ENCODE measurements at regions not wholly inside any gene's neighbourhood (a gene's known extent, or its start where the extent isn't known, plus 50 kb on each side); places are given as distances from the start of the nearest gene placed in this dataset.

DNA sequence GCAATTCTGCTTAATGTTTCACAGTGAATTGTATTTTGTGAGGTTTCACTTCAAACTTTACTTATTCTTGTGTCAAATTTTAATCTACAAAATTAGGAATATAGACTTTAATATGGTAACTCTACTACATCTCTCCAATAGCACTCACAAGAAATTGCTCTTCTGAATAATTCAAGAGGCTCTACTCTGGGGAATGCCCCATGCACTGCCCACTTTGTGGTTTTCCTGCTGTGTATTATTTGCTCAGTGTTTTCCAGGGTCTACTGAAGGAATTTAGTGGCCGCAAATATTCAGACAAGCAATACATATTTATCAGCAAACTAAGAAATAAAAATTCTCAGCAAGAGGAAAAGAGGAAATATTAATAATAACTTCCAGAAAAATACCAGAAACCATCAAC is 611.4 kb downstream of the TNS3 start:
- no peak for TF ChIP-seq EZH2phosphoT487 (IDR thresholded peaks at IDR 0.05)
- Histone ChIP-seq H3K27ac (no peak overlapping the region), H3K79me2 (ENCODE audit: low read depth) (no peaks in the 10 kb centered on the region), H4K20me1 (ENCODE audit: low read depth) (no peaks in the 10 kb centered on the region), H3K9ac (no peak overlapping the region), H3K27me3 (no peaks in the 10 kb centered on the region), H3K4me1 (no peaks in the 10 kb centered on the region), H2AFZ (replicated peaks) (no peak overlapping the region), H3K4me3 (no peak overlapping the region), H3K36me3 (no peaks in the 10 kb centered on the region), H3K4me2 (no peak overlapping the region), H3F3A (ENCODE audit: low read depth) (no peaks in the 10 kb centered on the region), H3K9me3 (ENCODE audit: low read depth) (peaks cover 6% of the 10 kb centered on the region)
- H3K27me3 Mint-ChIP-seq (ENCODE audit: insufficient read depth, low read depth): no peaks in the 10 kb centered on the region
- no peak for DNase-seq (ENCODE audit: low spot score)
- no peaks in the 10 kb centered on the region for H3K36me3 Mint-ChIP-seq
- H3K27ac Mint-ChIP-seq: no peak overlapping the region
- peaks cover 8% of the 10 kb centered on the region for H3K9me3 Mint-ChIP-seq
- H3K4me3 Mint-ChIP-seq: no peak overlapping the region
- peaks cover 4% of the 10 kb centered on the region for H3K4me1 Mint-ChIP-seq

DNA sequence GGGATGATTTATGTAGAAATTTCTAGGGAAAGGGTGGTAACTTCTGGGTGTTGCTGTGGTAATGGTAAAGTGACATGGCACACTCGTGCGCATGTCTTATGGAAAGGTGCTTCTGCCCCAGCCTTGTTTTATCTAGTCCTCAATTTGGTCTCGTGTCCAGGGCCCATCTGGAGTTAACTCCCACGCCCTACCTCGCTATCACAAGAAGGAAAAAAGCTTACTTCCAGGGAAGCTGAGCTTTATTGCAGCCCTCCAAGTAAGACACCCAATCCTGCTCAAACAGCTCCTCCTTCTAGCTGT is 611.8 kb downstream of the TNS3 start:
- peaks cover 6% of the 10 kb centered on the region for H3K9me3 ChIP-seq (ENCODE audit: low read depth)
- Mint-ChIP-seq H3K36me3 (no peaks in the 10 kb centered on the region), H3K9me3 (peaks cover 12% of the 10 kb centered on the region), H3K27me3 (ENCODE audit: insufficient read depth, low read depth) (no peaks in the 10 kb centered on the region), H3K27ac (no peak overlapping the region), H3K4me3 (no peak overlapping the region), H3K4me1 (peaks cover 4% of the 10 kb centered on the region)
- no peaks in the 10 kb centered on the region for H3K4me1 ChIP-seq
- no peak for TF ChIP-seq EZH2phosphoT487 (IDR thresholded peaks at IDR 0.05)
- TF ChIP-seq EZH2 (IDR thresholded peaks at IDR 0.05): no peak
- no peak for TF ChIP-seq CTCF (IDR thresholded peaks at IDR 0.05)
- H3K4me3 ChIP-seq: no peak overlapping the region
- no peak overlapping the region for H2AFZ ChIP-seq (replicated peaks)
- H3K36me3 ChIP-seq: no peaks in the 10 kb centered on the region
- no peaks in the 10 kb centered on the region for H4K20me1 ChIP-seq (ENCODE audit: low read depth)
- no peak overlapping the region for H3K27ac ChIP-seq
- DNase-seq (ENCODE audit: low spot score): no peak
- no peaks in the 10 kb centered on the region for H3K27me3 ChIP-seq
- no peaks in the 10 kb centered on the region for H3F3A ChIP-seq (ENCODE audit: low read depth)
- H3K9ac ChIP-seq: no peak overlapping the region
- no peaks in the 10 kb centered on the region for H3K79me2 ChIP-seq (ENCODE audit: low read depth)
- no peak overlapping the region for H3K4me2 ChIP-seq

DNA sequence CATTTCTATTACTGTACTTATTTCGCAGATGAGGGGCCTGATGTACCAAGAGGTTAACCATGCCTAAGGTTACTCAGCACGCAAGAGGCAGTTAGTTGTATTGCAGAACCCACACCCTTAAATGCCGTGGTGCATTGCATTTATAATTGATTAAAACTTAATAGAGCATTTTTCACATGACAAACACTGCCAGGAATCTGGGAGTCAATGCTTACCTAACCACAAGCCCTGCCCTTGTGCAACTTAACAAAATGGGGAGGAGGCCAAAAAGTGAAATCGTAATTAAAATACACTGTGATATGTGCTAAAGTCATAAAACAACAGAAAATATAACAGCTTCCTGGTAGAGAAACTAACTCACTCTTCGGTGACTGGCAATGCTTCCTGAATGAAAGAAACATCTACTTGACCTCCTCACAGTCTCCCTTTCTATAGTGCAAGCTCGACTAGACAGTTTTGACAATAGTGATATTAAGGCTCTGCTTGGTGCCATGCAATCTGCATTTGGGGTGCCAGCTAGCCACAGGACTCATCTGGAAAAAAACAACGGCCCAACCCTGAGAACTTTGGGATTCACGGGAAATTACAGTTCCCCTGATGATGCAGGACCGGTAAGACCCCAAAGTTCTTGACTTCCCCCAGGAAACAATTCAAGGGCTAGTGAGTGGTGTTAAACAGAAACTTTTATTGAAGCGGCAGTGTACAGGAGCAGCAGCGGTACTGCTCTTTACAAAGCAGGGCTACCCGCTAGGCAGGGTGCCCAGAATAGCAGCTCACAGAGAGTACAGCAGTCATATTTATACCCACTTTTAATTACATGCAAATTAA is 612.4 kb downstream of the TNS3 start:
- Histone ChIP-seq H3K4me3 (no peak overlapping the region), H3F3A (ENCODE audit: low read depth) (no peaks in the 10 kb centered on the region), H3K4me2 (no peak overlapping the region), H3K27ac (no peak overlapping the region), H4K20me1 (ENCODE audit: low read depth) (no peaks in the 10 kb centered on the region), H3K27me3 (no peaks in the 10 kb centered on the region), H3K9me3 (ENCODE audit: low read depth) (peaks cover 6% of the 10 kb centered on the region), H3K4me1 (no peaks in the 10 kb centered on the region), H3K79me2 (ENCODE audit: low read depth) (no peaks in the 10 kb centered on the region), H3K36me3 (no peaks in the 10 kb centered on the region), H2AFZ (replicated peaks) (no peak overlapping the region), H3K9ac (no peak overlapping the region)
- no peak for DNase-seq (ENCODE audit: low spot score)
- no peak overlapping the region for H3K27ac Mint-ChIP-seq
- TF ChIP-seq EZH2phosphoT487 (IDR thresholded peaks at IDR 0.05): no peak
- TF ChIP-seq EZH2 (IDR thresholded peaks at IDR 0.05): no peak
- no peak for TF ChIP-seq CTCF (IDR thresholded peaks at IDR 0.05)
- no peaks in the 10 kb centered on the region for H3K36me3 Mint-ChIP-seq
- H3K9me3 Mint-ChIP-seq: peaks cover 18% of the 10 kb centered on the region
- H3K4me3 Mint-ChIP-seq: no peak overlapping the region
- H3K4me1 Mint-ChIP-seq: peaks cover 4% of the 10 kb centered on the region
- H3K27me3 Mint-ChIP-seq (ENCODE audit: insufficient read depth, low read depth): no peaks in the 10 kb centered on the region

DNA sequence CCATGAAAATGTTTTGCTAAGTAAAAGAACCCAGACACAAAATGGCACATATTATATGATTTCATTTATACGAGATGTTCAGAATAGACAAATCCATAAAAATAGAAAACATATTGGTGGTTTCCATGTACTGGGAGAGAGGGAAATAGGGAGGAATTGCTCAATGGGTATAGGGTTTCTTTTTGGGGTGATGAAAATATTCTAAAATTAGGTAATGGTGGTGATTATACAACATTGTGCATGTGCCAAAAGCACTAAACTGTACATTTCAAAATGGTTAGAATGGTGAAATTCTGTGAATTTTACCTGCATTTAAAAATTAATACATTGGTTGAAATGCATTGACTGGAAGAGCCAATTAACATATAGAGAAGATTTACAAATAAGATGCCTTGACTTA is 613.9 kb downstream of the TNS3 start:
- Mint-ChIP-seq H3K27me3 (ENCODE audit: insufficient read depth, low read depth) (peaks cover 2% of the 10 kb centered on the region), H3K4me1 (peaks cover 4% of the 10 kb centered on the region), H3K27ac (no peak overlapping the region), H3K36me3 (no peaks in the 10 kb centered on the region), H3K9me3 (peaks cover 28% of the 10 kb centered on the region), H3K4me3 (no peak overlapping the region)
- Histone ChIP-seq H3K4me3 (no peak overlapping the region), H3K36me3 (peaks cover 4% of the 10 kb centered on the region), H3K27me3 (no peaks in the 10 kb centered on the region), H3K9ac (no peak overlapping the region), H3K4me2 (no peak overlapping the region), H2AFZ (replicated peaks) (no peak overlapping the region), H3K4me1 (no peaks in the 10 kb centered on the region), H3K9me3 (ENCODE audit: low read depth) (peaks cover 16% of the 10 kb centered on the region), H4K20me1 (ENCODE audit: low read depth) (no peaks in the 10 kb centered on the region), H3F3A (ENCODE audit: low read depth) (no peaks in the 10 kb centered on the region), H3K27ac (no peak overlapping the region), H3K79me2 (ENCODE audit: low read depth) (no peaks in the 10 kb centered on the region)
- no peak for DNase-seq (ENCODE audit: low spot score)
- TF ChIP-seq CTCF (IDR thresholded peaks at IDR 0.05) (no peak), EZH2 (IDR thresholded peaks at IDR 0.05) (no peak), EZH2phosphoT487 (IDR thresholded peaks at IDR 0.05) (no peak)
